ENCODE measurements at regions not wholly inside any gene's neighbourhood (a gene's known extent, or its start where the extent isn't known, plus 50 kb on each side); places are given as distances from the start of the nearest gene placed in this dataset.

- TF ChIP-seq, protein P1, sequence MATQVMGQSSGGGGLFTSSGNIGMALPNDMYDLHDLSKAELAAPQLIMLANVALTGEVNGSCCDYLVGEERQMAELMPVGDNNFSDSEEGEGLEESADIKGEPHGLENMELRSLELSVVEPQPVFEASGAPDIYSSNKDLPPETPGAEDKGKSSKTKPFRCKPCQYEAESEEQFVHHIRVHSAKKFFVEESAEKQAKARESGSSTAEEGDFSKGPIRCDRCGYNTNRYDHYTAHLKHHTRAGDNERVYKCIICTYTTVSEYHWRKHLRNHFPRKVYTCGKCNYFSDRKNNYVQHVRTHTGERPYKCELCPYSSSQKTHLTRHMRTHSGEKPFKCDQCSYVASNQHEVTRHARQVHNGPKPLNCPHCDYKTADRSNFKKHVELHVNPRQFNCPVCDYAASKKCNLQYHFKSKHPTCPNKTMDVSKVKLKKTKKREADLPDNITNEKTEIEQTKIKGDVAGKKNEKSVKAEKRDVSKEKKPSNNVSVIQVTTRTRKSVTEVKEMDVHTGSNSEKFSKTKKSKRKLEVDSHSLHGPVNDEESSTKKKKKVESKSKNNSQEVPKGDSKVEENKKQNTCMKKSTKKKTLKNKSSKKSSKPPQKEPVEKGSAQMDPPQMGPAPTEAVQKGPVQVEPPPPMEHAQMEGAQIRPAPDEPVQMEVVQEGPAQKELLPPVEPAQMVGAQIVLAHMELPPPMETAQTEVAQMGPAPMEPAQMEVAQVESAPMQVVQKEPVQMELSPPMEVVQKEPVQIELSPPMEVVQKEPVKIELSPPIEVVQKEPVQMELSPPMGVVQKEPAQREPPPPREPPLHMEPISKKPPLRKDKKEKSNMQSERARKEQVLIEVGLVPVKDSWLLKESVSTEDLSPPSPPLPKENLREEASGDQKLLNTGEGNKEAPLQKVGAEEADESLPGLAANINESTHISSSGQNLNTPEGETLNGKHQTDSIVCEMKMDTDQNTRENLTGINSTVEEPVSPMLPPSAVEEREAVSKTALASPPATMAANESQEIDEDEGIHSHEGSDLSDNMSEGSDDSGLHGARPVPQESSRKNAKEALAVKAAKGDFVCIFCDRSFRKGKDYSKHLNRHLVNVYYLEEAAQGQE (IDR thresholded peaks at IDR 0.05; ENCODE audit: borderline replicate concordance) = peak; percentile 16; the same call in 1 of the 2 replicates
- TF ChIP-seq, protein P1 (CRISPR knock-in tag; IDR thresholded peaks at IDR 0.05; ENCODE audit: low read depth) = no peak
- TF ChIP-seq LCOR (CRISPR knock-in tag; IDR thresholded peaks at IDR 0.05) = no peak
- no peak for TF ChIP-seq YBX1 (IDR thresholded peaks at IDR 0.05)
- TF ChIP-seq NONO (IDR thresholded peaks at IDR 0.05; ENCODE audit: low read depth in 2 of 2, low read length in 1 of 2) = no peak
- TF ChIP-seq, protein P2, sequence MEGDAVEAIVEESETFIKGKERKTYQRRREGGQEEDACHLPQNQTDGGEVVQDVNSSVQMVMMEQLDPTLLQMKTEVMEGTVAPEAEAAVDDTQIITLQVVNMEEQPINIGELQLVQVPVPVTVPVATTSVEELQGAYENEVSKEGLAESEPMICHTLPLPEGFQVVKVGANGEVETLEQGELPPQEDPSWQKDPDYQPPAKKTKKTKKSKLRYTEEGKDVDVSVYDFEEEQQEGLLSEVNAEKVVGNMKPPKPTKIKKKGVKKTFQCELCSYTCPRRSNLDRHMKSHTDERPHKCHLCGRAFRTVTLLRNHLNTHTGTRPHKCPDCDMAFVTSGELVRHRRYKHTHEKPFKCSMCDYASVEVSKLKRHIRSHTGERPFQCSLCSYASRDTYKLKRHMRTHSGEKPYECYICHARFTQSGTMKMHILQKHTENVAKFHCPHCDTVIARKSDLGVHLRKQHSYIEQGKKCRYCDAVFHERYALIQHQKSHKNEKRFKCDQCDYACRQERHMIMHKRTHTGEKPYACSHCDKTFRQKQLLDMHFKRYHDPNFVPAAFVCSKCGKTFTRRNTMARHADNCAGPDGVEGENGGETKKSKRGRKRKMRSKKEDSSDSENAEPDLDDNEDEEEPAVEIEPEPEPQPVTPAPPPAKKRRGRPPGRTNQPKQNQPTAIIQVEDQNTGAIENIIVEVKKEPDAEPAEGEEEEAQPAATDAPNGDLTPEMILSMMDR (IDR thresholded peaks at IDR 0.05 in 2 of 3, conservative IDR thresholded peaks at IDR 0.05 in 1 of 3; ENCODE audit: insufficient read depth in 2 of 3, low read depth in 1 of 3, low read length in 3 of 3) = peak in 2 of 3 experiments; percentile 31 to 62; a peak in 3 of 6 replicates
- TF ChIP-seq E2F5 (CRISPR knock-in tag; IDR thresholded peaks at IDR 0.05) = no peak
- no peak for TF ChIP-seq TEAD2 (tag; IDR thresholded peaks at IDR 0.05)
- TF ChIP-seq NEUROD1 (IDR thresholded peaks at IDR 0.05; ENCODE audit: borderline replicate concordance, low read depth, low read length, partially characterized antibody) = no peak
- TF ChIP-seq SNRNP70 (optimal IDR thresholded peaks at IDR 0.05; ENCODE audit: low read depth, low read length) = no peak
- TF ChIP-seq ZNF79 (CRISPR knock-in tag; IDR thresholded peaks at IDR 0.05; ENCODE audit: low read depth) = no peak
- no peak for TF ChIP-seq PCBP2 (IDR thresholded peaks at IDR 0.05; ENCODE audit: low read depth, low read length, poor library complexity, severe bottlenecking)
These were observed 160.7 kb upstream of the NT5C1B start (continued) for GRCh38 chr2:18749912-18750526.
